ENCODE measurements at regions not wholly inside any gene's neighbourhood (a gene's known extent, or its start where the extent isn't known, plus 50 kb on each side); places are given as distances from the start of the nearest gene placed in this dataset.

DNA sequence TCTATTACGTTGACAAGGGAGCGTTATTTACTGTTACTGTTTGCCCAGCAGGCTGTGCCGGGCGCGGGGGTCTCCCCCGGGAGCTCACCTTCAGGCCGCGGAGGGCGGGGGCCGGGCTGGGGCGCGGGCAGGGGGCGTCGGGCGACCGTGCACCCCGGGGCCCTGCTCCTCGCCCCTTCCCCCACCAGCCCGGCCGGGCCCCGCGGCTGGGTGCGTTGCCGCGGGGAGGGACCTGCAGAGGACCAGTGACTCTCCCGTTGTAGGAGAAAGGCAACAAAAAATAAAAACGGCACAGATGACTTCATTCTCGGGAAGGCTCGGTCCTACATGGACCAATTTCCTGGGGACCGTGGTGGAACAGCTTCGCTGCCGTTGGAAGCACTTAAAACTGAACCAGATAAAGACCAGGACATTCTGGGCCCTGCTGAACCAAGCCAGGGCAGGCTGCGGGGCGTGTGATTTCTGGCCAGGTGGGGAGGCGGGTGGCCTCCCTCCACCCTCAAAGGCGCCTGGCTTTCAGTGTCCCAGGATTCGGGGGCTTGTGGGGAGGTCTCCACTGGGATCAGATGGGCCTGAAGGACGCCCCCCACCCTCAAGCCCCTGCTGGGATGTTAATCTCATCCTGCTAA lies 57.4 kb downstream of the IGLL1 start:
- TF ChIP-seq FOXP2 (optimal IDR thresholded peaks at IDR 0.05; ENCODE audit: borderline replicate concordance, extremely low read depth, extremely low read length, insufficient read depth) (no peak), POLR2AphosphoS5 (IDR thresholded peaks at IDR 0.05; ENCODE audit: low read depth, low read length) (no peak), TAF1 (IDR thresholded peaks at IDR 0.05; ENCODE audit: borderline replicate concordance, insufficient read depth, low read length) (no peak), SIN3A (IDR thresholded peaks at IDR 0.05; ENCODE audit: borderline replicate concordance, insufficient read depth, low read length) (no peak)
- TF ChIP-seq, protein P1, sequence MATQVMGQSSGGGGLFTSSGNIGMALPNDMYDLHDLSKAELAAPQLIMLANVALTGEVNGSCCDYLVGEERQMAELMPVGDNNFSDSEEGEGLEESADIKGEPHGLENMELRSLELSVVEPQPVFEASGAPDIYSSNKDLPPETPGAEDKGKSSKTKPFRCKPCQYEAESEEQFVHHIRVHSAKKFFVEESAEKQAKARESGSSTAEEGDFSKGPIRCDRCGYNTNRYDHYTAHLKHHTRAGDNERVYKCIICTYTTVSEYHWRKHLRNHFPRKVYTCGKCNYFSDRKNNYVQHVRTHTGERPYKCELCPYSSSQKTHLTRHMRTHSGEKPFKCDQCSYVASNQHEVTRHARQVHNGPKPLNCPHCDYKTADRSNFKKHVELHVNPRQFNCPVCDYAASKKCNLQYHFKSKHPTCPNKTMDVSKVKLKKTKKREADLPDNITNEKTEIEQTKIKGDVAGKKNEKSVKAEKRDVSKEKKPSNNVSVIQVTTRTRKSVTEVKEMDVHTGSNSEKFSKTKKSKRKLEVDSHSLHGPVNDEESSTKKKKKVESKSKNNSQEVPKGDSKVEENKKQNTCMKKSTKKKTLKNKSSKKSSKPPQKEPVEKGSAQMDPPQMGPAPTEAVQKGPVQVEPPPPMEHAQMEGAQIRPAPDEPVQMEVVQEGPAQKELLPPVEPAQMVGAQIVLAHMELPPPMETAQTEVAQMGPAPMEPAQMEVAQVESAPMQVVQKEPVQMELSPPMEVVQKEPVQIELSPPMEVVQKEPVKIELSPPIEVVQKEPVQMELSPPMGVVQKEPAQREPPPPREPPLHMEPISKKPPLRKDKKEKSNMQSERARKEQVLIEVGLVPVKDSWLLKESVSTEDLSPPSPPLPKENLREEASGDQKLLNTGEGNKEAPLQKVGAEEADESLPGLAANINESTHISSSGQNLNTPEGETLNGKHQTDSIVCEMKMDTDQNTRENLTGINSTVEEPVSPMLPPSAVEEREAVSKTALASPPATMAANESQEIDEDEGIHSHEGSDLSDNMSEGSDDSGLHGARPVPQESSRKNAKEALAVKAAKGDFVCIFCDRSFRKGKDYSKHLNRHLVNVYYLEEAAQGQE (IDR thresholded peaks at IDR 0.05; ENCODE audit: insufficient read depth in 1 of 2, low read depth in 2 of 2, low read length in 2 of 2) = no peak

DNA sequence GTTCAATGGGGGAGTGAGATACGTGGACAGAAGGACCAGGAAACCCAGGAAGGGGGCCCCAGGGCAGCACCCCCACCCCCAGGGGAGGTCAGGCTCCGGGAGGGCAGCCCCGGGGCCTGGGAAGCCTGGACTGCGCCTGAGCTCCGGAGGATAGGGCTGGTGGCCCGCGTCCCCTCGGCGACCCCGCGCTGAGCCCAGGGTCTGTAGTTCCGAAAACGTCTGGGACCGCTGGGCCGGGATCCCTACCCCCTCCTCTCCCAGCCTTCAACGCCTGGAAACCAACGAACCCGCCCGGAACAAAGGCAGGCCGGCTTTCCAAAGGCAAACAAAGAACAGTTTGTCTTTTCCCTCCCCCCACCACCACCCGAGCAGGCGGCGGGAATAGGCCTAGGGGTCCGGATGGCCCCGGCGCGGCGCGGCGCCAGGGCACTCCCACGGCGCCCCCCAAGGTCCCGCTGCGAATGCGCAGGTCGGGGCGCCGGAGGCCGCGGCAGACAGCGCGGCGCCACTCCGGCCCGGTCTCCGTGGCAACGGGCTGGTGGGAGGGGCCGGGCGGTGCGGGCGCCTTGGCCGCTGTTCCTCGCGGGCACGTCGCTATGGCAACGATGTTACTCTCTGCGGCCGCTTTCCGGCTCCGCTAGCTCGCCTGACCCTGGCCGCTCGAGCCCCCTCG lies 58.5 kb downstream of the IGLL1 start:
- TF ChIP-seq TAF1 (IDR thresholded peaks at IDR 0.05; ENCODE audit: borderline replicate concordance, insufficient read depth, low read length) (no peak), FOXP2 (optimal IDR thresholded peaks at IDR 0.05; ENCODE audit: borderline replicate concordance, extremely low read depth, extremely low read length, insufficient read depth) (peak; percentile 58)

DNA sequence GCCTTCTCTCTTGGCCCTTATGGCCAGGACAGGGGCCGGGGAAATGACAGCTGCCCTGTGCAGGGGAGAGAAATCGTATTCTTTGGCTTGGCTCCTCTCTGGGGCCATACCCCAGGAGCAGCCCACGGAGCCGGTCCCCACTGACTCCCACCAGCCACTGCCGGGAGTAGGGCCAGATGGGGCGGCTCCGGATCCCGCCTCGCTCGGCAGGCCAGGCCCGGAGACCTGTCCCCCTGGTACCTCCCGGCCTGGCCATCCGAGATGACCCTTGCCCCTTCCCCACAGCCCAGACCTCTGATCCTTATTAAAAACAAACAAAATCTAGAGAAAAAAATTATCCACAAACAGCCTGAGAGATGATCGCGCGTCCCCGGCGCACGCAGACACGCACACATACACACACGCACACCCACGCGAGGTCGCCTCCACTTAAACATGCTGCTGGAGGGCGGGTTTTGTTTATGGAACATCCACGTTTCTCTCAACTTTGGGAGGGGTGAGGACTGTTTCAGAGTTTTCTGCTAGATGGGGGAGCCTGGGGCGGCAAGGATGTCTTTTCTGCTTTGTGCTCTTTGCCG lies 59.1 kb downstream of the IGLL1 start:
- TF ChIP-seq FOXP2 (optimal IDR thresholded peaks at IDR 0.05; ENCODE audit: borderline replicate concordance, extremely low read depth, extremely low read length, insufficient read depth) (no peak), TAF1 (IDR thresholded peaks at IDR 0.05; ENCODE audit: borderline replicate concordance, insufficient read depth, low read length) (0 out of 2 replicates have a peak, but pooled peaks have one; percentile 23)

DNA sequence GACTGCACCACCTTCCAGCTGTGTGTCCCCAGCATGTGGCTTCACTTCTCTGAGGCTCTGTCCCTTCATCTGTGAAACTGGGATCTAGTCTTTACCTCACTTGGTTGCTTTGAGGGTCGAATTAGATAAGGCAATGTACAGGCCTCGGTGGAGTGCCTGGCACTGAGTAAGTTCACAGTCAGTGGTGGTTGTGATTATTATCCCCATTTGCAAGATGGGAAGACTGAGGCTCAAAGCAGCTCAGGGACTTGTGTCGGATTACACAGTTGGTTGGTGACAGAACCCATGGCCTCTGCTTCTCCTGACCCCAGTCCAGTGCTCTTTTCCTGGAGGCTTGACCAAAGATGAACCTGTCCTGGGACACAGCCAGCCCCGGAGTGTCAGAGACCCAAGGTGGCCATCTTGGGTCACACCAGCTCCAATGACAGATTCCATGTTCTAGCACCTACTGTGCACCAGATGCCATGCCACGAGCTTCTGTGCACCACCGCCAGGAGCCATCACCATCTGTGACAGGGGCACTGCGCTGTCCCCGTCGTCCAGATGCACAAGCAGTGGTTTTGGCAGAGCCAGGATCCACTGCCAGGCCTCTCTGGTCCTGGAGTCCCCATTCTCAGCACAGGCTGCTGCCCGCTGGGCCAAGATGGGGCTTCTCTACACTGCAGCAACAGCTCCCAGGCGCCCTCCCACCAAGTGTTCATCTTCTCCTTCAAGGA lies 60.5 kb downstream of the IGLL1 start:
- TF ChIP-seq SIN3A (IDR thresholded peaks at IDR 0.05; ENCODE audit: borderline replicate concordance, insufficient read depth, low read length) = no peak
- TF ChIP-seq FOXP2 (optimal IDR thresholded peaks at IDR 0.05; ENCODE audit: borderline replicate concordance, extremely low read depth, extremely low read length, insufficient read depth) = no peak
- no peak for TF ChIP-seq TAF1 (IDR thresholded peaks at IDR 0.05; ENCODE audit: borderline replicate concordance, insufficient read depth, low read length)
- TF ChIP-seq POLR2AphosphoS5 (IDR thresholded peaks at IDR 0.05; ENCODE audit: low read depth, low read length) = no peak
- TF ChIP-seq, protein P1 (IDR thresholded peaks at IDR 0.05; ENCODE audit: insufficient read depth in 1 of 2, low read depth in 2 of 2, low read length in 2 of 2) = no peak

DNA sequence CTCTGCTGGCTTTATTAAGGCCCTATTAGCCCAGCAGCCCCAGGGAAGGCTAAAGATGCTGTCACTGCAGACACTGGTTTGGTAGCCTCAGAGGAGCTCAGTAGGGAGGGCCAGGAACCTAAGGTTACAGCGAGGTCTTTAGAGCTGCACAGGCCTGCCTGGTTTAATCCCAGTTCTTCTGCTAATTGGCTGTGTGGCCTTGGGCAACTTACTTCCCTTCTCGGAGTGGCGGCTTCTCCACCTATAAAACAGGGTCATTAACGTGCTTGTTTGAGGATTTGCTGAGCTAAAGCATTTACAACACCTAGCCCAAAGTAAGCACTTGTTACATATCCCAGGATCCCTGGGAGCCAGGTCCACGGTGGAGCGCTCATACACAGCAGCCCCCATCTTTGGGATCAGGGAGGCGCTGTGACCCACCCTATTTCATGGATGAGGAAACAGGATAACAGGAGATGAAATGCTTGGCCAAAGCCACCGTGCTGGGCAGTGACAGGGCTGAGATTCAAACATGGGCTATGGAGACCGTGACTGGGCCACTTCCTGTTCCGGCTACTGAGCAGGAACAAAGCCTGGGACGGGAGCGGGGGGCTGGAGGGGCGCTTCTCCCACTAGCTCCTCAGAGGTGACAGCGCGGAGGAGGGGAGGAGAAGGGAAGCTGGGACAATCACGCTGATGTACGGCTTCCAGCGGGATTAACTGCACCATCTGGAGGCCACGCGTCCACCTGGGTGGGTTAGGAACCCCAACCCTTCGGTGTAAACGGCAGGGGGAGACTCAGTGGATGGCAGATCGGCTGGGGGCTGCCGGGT lies 61.5 kb downstream of the IGLL1 start:
- TF ChIP-seq SIN3A (IDR thresholded peaks at IDR 0.05; ENCODE audit: borderline replicate concordance, insufficient read depth, low read length) = no peak
- no peak for TF ChIP-seq POLR2AphosphoS5 (IDR thresholded peaks at IDR 0.05; ENCODE audit: low read depth, low read length)
- no peak for TF ChIP-seq TAF1 (IDR thresholded peaks at IDR 0.05; ENCODE audit: borderline replicate concordance, insufficient read depth, low read length)
- TF ChIP-seq, protein P1 (IDR thresholded peaks at IDR 0.05; ENCODE audit: insufficient read depth in 1 of 2, low read depth in 2 of 2, low read length in 2 of 2) = no peak
- TF ChIP-seq FOXP2 (optimal IDR thresholded peaks at IDR 0.05; ENCODE audit: borderline replicate concordance, extremely low read depth, extremely low read length, insufficient read depth) = no peak

Data from PFSK-1 (cell line).